PFSK-1 (cell line): ENCODE measurements at regions not wholly inside any gene's neighbourhood (a gene's known extent, or its start where the extent isn't known, plus 50 kb on each side); places are given as distances from the start of the nearest gene placed in this dataset.

Experiments
- FOXP2 ChIP-seq: optimal IDR thresholded peaks from 2 replicates; pipeline ENCODE3; 2011; ENCODE audit warnings: borderline replicate concordance, control low read depth, inconsistent platforms; ENCODE audit not compliant: insufficient read depth; ENCODE audit errors: extremely low read length, extremely low read depth
- POLR2AphosphoS5 ChIP-seq: IDR thresholded peaks from 2 replicates; pipeline ENCODE4 v1.6.1; 2012; ENCODE audit warnings: low read depth, mild to moderate bottlenecking, control low read depth, low read length, moderate library complexity
- TAF1 ChIP-seq: IDR thresholded peaks from 2 replicates; pipeline ENCODE4 v1.6.1; 2012; ENCODE audit warnings: low read length, control low read depth, borderline replicate concordance; ENCODE audit not compliant: insufficient read depth
- TF ChIP-seq, protein P1 (sequence below), 2 experiments: IDR thresholded peaks; 2 replicates each; pipeline versions ENCODE4 v1.6.1 to v1.8.0; 2011 to 2012; ENCODE audit warnings: low read depth in 2 of 2, low read length in 2 of 2, control low read depth in 1 of 2, inconsistent platforms in 1 of 2, mild to moderate bottlenecking in 1 of 2, moderate library complexity in 1 of 2; ENCODE audit not compliant: insufficient read depth in 1 of 2

DNA sequence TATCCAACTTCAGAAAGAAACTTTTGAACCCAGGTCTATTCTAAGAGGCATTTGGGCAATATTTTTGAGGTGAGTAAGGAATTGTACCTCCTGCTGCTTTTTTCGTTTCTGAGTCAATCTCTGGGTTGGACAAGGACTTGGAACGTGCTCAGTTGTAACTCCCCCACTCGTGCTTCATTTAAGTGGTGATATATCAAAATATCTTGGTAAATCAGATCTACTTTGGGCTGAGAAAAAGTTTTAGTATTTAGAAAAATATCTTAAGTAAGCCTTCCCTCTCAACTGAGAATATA is 728.9 kb downstream of the EFNB2 start:
- TF ChIP-seq, protein P1, sequence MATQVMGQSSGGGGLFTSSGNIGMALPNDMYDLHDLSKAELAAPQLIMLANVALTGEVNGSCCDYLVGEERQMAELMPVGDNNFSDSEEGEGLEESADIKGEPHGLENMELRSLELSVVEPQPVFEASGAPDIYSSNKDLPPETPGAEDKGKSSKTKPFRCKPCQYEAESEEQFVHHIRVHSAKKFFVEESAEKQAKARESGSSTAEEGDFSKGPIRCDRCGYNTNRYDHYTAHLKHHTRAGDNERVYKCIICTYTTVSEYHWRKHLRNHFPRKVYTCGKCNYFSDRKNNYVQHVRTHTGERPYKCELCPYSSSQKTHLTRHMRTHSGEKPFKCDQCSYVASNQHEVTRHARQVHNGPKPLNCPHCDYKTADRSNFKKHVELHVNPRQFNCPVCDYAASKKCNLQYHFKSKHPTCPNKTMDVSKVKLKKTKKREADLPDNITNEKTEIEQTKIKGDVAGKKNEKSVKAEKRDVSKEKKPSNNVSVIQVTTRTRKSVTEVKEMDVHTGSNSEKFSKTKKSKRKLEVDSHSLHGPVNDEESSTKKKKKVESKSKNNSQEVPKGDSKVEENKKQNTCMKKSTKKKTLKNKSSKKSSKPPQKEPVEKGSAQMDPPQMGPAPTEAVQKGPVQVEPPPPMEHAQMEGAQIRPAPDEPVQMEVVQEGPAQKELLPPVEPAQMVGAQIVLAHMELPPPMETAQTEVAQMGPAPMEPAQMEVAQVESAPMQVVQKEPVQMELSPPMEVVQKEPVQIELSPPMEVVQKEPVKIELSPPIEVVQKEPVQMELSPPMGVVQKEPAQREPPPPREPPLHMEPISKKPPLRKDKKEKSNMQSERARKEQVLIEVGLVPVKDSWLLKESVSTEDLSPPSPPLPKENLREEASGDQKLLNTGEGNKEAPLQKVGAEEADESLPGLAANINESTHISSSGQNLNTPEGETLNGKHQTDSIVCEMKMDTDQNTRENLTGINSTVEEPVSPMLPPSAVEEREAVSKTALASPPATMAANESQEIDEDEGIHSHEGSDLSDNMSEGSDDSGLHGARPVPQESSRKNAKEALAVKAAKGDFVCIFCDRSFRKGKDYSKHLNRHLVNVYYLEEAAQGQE (IDR thresholded peaks at IDR 0.05; ENCODE audit: insufficient read depth in 1 of 2, low read depth in 2 of 2, low read length in 2 of 2), result no peak
- TF ChIP-seq POLR2AphosphoS5, result no peak
- TF ChIP-seq TAF1, result no peak
- TF ChIP-seq FOXP2, result no peak
